NCI-H526 (cell line): ENCODE measurements at regions not wholly inside any gene's neighbourhood (a gene's known extent, or its start where the extent isn't known, plus 50 kb on each side); places are given as distances from the start of the nearest gene placed in this dataset.
A peak's percentile ranks its signal among the peaks of the same experiment; 100 is the strongest.

ENCODE experiments used
- DNase-seq, 2 experiments: peaks; one replicate each; lab custom pipeline; 2025; lab: John Stamatoyannopoulos, UW

- DNase-seq: no peak
Observed at GRCh38 chr6:105849746-105850145, 236.4 kb upstream of the PRDM1 start.

DNA sequence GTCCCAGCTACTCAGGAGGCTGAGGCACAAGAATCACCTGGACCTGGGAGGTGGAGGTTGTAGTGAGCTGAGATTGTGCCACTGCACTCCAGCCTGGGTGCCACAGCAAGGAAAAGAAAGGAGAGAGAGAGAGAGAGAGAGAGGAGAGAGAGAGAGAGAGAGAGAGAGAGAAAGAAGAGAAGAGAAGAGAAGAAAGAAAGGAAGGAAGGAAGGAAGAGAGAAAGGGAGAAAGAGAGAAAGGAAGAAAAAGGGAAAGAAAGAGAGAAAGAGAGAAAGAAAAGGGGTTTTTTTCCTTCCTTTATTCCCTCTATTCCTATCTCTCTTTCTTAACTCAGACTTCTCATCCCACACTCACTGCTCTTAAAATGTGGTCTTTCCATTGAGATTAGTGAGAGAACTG is 238.7 kb upstream of the PRDM1 start:
- DNase-seq: no peak

DNA sequence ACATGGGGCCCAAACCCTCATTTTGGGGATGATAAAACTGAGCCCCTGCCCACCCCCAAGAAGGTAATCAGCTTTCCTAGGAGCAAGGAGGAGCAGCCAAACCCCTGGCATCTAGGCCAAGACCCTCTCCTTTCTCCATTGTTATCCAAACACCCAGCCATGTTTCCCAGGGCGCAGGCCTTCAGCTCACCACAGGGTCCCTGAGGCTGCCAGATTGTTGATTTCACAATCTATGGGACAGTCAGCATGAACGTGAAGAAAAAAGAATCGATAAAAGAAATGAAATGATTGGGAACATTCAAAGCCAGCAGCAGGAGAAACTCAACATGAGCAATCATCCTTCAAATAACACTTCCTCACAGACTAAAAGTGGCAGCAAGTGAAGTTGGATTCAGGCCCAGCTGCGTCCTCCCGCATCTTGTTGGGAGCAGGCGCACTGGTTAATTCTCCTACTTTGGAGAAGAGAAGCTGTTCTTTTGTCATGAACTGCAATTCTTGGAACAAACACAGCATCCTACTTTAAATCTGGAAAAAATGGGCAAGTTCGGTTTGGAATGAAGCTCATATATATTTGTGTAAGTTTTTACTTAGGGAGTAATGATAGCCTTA is 241.8 kb upstream of the PRDM1 start:
- no peak for DNase-seq

DNA sequence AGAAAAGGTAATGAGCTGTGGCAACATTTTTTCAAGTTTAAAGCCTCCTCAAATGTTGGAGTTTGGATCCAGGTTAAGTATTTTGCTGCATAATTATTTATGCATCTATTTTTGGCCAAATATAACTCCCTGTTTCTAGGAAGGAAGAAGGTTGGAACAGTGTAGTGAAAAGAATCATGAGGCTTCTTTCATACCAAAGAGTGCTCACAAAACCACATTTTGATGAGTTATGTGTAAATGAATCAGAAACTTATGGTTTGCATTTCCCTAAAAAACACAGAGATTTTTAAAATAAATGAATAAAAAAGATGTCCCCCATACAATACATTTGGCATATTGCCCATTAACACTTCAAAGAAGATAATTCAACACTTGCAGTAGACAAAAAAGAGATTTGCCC is 246.9 kb upstream of the PRDM1 start:
- DNase-seq: no peak

- DNase-seq: no peak
Observed at GRCh38 chr6:105838171-105838570, 248.0 kb upstream of the PRDM1 start.

DNA sequence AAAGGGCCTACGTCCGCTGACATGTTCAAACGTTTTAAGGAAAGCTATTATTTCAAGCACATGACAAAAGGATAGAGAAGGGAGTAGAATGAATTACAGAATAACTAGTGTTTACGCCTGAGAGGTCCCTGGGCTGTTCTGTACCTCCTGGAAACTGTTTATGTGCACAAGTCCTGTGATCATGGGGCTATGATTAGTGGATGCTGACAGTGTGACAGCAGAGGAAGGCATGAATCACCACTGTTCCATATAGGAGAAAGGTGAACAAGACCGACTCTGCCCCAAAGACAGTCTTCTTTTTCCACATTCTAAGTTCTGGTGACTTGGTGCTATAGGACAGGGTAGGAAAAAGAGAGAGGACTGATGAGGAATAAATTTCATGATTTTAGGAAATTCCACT is 249.2 kb upstream of the PRDM1 start:
- no peak for DNase-seq

DNA sequence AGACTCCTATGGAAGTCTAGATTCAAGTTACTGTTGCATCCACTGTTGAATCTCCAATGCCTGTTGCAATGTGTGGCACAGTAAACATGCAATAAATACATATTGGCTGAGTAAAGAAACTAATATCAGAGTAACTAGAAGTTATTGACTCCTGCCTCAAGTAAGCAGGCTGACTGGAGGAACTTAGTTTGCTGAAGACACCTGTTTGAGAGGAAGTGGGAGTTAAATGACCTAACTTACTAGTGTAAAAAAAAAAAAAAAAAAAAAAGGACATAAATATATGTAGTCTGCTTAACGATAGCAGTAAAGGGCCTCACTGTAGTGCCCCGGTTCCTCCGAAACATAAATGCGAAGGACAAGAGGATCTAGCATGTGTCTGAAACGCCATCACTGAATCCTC is 249.8 kb upstream of the PRDM1 start:
- DNase-seq: no peak

DNA sequence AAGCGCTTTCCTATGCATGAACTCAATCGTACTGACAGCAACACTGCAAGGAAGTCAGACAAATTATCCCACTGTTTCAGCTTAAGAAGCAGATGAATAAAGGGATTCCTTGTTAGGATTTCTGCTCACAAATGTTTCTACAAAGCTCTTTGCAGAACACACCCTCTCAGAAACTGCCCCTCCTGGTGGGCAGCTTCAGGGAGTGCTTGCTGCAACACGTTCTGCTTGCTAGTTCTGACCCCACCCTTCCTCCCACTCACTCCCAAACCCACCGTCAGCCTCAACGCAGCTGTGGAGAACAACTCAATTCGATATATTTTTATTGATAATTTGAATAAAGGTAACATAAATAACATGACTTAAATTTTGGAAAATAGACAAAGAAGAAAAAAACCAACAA is 250.8 kb upstream of the PRDM1 start:
- peak; percentile 11 to 34 for DNase-seq

DNA sequence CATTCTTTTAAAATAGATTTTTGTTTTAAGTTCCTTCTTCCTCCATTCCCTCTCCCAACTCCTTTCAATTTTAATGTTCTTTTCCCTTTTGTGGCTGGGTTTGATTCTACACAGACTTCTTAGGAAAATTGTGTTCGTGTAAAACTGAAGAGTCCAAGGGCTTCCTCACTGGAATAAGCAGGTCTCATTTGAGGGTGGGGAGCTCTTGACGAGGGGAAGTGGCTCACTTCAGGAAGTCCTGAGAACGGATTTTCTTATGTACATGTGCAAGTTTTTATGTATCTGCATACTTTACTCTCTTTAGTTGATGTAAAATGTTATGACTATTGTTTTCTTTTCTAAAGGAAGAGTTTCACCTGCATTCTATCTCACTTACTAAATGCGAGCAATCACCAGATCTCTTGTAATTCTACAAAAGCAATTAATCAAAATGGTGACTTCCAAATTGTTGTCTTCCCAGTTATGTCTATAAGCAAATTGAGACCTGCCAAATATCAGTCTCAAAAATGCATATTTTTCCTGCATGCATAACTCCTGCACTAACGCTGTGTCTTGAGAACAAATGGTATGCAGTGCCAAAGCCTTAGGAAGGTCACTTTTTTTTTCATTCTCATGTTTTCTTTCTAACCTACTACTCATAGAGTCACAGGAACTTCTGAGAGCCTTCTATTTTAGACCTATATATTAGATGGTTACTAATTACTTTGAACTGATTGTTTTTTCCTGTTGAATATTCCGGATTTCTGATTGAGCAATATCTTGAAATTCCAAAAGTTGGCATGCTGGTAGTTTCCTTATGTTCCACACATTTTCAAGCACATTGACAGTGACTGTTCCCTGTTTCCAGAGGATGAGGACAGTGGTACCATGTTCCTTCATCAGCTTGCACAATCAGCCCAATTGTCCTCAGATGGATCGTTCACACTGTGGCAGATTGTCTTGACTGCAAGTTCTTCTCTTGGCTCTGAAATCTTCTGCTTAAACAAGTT is 251.9 kb upstream of the PRDM1 start:
- no peak for DNase-seq

GRCh38 chr6:105832313-105832761 is 253.8 kb upstream of the PRDM1 start:
- no peak for DNase-seq

- DNase-seq: no peak
Observed at GRCh38 chr6:105831311-105832097, 254.6 kb upstream of the PRDM1 start.

- no peak for DNase-seq
Observed at GRCh38 chr6:105825210-105825609, 260.9 kb upstream of the PRDM1 start.

- DNase-seq: no peak
Observed at GRCh38 chr6:105824732-105825131, 261.4 kb upstream of the PRDM1 start.

- no peak for DNase-seq
Observed at GRCh38 chr6:105821777-105822176, 264.4 kb upstream of the PRDM1 start.

DNA sequence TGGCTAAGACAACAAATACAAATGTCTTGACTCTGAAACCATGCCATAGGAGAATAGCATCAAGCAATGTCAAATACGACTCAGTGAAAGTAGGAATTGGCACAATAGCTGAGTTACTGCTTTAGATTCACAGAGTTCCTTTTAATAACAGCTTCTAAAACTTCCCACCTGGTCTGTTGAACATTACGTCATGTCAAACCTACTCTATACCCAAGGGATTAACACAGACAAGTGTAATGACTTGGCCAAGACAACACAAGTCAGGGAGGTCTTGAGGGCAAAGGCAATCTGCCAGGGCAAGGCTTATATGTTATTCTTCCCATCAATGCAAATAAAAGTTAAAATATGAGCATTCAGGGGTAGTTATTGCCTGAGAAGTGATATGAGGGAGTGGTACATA is 265.1 kb upstream of the PRDM1 start:
- DNase-seq: no peak

GRCh38 chr6:105819745-105820144 is 266.4 kb upstream of the PRDM1 start:
- DNase-seq: no peak

DNA sequence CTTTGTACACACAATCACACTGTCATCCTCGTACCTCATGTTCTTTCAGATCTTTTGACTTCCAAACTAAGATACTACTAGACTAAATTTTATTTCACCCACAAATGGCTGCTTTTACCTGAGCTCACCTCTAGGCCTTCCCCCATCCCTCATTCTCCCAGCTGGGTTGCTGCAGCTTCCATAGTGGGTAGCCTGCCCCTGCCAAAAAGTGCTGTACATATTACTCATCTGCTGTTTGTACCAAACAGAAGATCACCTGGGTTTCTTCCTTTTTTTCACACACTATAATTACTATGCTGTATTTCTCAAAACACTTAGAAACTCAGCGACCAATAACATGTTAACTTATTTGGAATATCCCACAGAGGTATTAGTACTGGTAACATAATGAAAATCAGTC is 267.6 kb upstream of the PRDM1 start:
- no peak for DNase-seq

- no peak for DNase-seq
Observed at GRCh38 chr6:105817961-105818360, 268.2 kb upstream of the PRDM1 start.

DNA sequence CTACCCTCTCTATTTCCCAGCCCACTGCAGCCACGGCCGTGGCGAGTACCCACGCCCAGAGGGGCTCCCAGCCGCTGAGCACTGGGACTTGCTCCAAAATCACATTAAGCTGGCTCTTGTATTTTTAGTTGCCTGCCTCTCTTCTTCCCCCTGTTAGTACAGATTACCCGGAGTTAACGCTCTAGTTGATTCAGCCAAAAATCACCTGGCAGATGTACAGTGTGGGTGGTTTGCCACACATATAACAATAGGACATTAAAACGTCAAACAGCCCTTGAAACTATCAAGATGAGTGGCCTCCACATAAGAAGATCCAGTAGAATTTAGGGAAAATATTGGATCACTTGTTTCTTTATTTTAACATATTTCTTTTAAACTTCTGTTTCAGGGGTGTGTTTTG is 268.8 kb upstream of the PRDM1 start:
- no peak for DNase-seq

- no peak for DNase-seq
Observed at GRCh38 chr6:105816847-105817246, 269.3 kb upstream of the PRDM1 start.

DNA sequence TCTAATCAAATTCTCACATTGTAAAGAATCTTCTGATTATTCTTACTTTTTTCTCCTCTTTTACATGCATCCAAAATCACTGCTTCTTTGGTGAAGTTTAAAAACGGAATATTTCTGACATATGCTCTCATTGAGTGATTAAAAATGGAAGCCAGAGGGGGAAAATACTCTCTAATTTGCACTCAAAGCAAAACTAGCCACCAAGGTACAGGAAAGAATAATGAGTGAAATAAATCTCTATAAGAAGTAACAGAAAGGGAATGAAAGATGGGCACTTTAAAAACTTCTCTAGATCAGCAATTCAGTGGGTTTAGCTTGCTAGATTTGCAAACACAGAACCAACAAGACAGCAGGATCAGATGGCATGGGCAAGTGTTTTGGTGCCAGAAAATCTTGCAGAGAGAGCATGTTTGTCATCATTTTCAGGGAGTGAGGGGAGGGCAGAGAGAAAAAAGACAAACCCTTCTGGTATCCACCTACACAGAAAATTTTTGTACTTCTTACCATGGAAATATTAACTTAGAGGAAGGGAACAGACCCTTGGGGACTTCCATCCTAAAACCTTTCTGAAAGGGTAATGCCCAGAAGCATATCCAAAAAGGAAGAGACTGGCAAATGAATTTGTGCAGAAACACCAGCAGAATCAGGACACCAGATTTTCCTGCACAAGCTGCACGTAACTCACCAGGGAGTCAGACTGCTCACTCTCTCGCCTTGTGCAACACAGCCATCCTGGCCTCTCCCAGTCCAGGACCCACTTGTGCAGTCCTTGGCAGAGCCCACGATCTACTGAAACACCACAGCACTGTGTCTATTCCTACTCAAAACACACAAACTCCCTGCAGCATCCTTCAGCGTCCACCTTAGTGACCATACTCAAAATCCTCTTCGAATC is 270.2 kb upstream of the PRDM1 start:
- no peak for DNase-seq
